Body of pancreas (tissue), 4 donors: ENCODE measurements at regions not wholly inside any gene's neighbourhood (a gene's known extent, or its start where the extent isn't known, plus 50 kb on each side); places are given as distances from the start of the nearest gene placed in this dataset.

Source experiments
- ATAC-seq: fragments of 150-250 bp; one replicate; pipeline ENCODE4 v1.9.1; 2016
- DNase-seq, 4 donors: peaks; one replicate each; pipeline ENCODE4 v3.0.0-alpha.2; 2019
- H3K27ac ChIP-seq, 4 donors: fragments of 200-600 bp; sonication (generic); 1 replicate in 3 of 4; 2 replicates in 1 of 4; pipeline versions ENCODE4 v1.5.1 to v1.6.1; 2016 to 2019; ENCODE audit warnings: mild to moderate bottlenecking in 1 of 4, mixed read lengths in 1 of 4, moderate library complexity in 1 of 4
- H3K27me3 ChIP-seq, 2 donors: fragments of 200-600 bp; sonication (generic); one replicate each; pipeline ENCODE4 v1.6.0; 2016; ENCODE audit warnings: mild to moderate bottlenecking in 1 of 2
- H3K36me3 ChIP-seq, 2 donors: fragments of 200-600 bp; sonication (generic); replicated peaks in 1 of 2; 2 replicates each; pipeline ENCODE4 v1.5.1; 2016; ENCODE audit warnings: low read depth in 2 of 2; ENCODE audit not compliant: insufficient read depth in 1 of 2
- H3K4me1 ChIP-seq: fragments of 200-600 bp; sonication (generic); one replicate; pipeline ENCODE4 v1.6.0; 2016
- H3K4me3 ChIP-seq, 2 donors: fragments of 200-600 bp; sonication (generic); 1 replicate in 1 of 2; 2 replicates in 1 of 2; pipeline ENCODE4 v1.5.1; 2016 to 2019
- H3K9me3 ChIP-seq, 3 donors: fragments of 200-600 bp; sonication (generic); 1 replicate in 2 of 3; 2 replicates in 1 of 3; pipeline ENCODE4 v1.5.1; 2016
- CTCF ChIP-seq, 7 experiments: fragments of 450-650 bp in 4 of 7; fragments of 200-600 bp in 3 of 7; sonication (generic) in 3 of 7; IDR thresholded peaks; one replicate each; pipeline ENCODE4 v1.5.1; 2016 to 2019; ENCODE audit warnings: antibody characterized with exemption in 7 of 7
- POLR2A ChIP-seq, 3 donors: fragments of 450-650 bp; IDR thresholded peaks; one replicate each; pipeline ENCODE4 v1.6.1; 2016; ENCODE audit warnings: antibody characterized with exemption in 3 of 3, mild to moderate bottlenecking in 2 of 3
- WGBS, 2 donors: methylation state at CpG; one replicate each; pipeline ENCODE4 v1.1.5; 2017; 5-methylcytosine and 5-hydroxymethylcytosine counted together
- intact Hi-C: fragments of 100-400 bp; cut with DNase I; formaldehyde crosslinking; loops from one replicate; pipeline ENCODE4 v1.15.1; 2023

- intact Hi-C loops = no loop called here
- Histone ChIP-seq H3K27ac (no peak overlapping the region), H3K4me3 (no peak overlapping the region), H3K4me1 (no peaks in the 10 kb centered on the region), H3K9me3 (no peaks in the 10 kb centered on the region), H3K27me3 (no peaks in the 10 kb centered on the region), H3K36me3 (no peaks in the 10 kb centered on the region)
- DNase-seq (no peak), ATAC-seq (no peak)
- WGBS, 2 donors = 84 to 96% methylated on average over 2 of the region's 2 CpGs
- TF ChIP-seq CTCF (IDR thresholded peaks at IDR 0.05) (no peak), POLR2A (IDR thresholded peaks at IDR 0.05) (no peak)
Observed at GRCh38 chr22:26853495-26853894, 196.1 kb downstream of the MIAT start.

GRCh38 chr22:26857169-26857568 lies 199.8 kb downstream of the MIAT start:
- no peak for DNase-seq
- H3K36me3 ChIP-seq = no peaks in the 10 kb centered on the region
- intact Hi-C loops = no loop called here
- no peaks in the 10 kb centered on the region for H3K4me1 ChIP-seq
- H3K27ac ChIP-seq = no peak overlapping the region
- WGBS, 2 donors = 0 to 73% methylated on average over 1 to 5 of the region's 5 CpGs
- TF ChIP-seq POLR2A (IDR thresholded peaks at IDR 0.05) (no peak), CTCF (IDR thresholded peaks at IDR 0.05) (no peak)
- no peak for ATAC-seq
- H3K4me3 ChIP-seq = no peak overlapping the region
- no peaks in the 10 kb centered on the region for H3K27me3 ChIP-seq
- no peaks in the 10 kb centered on the region for H3K9me3 ChIP-seq

- no peaks in the 10 kb centered on the region for H3K36me3 ChIP-seq
- no peak overlapping the region for H3K27ac ChIP-seq
- intact Hi-C loops = no loop called here
- whole genome bisulfite sequencing, 2 donors = 91% methylated on average over 9 of the region's 9 CpGs
- H3K9me3 ChIP-seq = no peaks in the 10 kb centered on the region
- no peak overlapping the region for H3K4me3 ChIP-seq
- no peaks in the 10 kb centered on the region for H3K4me1 ChIP-seq
- TF ChIP-seq POLR2A (IDR thresholded peaks at IDR 0.05) = no peak
- no peak for DNase-seq
- no peaks in the 10 kb centered on the region for H3K27me3 ChIP-seq
- ATAC-seq = no peak
Observed at GRCh38 chr22:26860301-26860700, 202.9 kb downstream of the MIAT start.

GRCh38 chr22:26865021-26865420 lies 207.6 kb downstream of the MIAT start:
- H3K27me3 ChIP-seq = no peaks in the 10 kb centered on the region
- 100% methylated on average over 1 of the region's 1 CpG for WGBS, 2 donors
- H3K36me3 ChIP-seq = no peaks in the 10 kb centered on the region
- no peaks in the 10 kb centered on the region for H3K4me1 ChIP-seq
- intact Hi-C loops = no loop called here
- no peaks in the 10 kb centered on the region for H3K9me3 ChIP-seq
- H3K27ac ChIP-seq = no peak overlapping the region
- no peak for TF ChIP-seq POLR2A (IDR thresholded peaks at IDR 0.05)
- no peak for TF ChIP-seq CTCF (IDR thresholded peaks at IDR 0.05)
- ATAC-seq = no peak
- no peak overlapping the region for H3K4me3 ChIP-seq
- DNase-seq = no peak

GRCh38 chr22:26883393-26883792 lies 226.0 kb downstream of the MIAT start:
- intact Hi-C loops = no loop called here
- TF ChIP-seq CTCF (IDR thresholded peaks at IDR 0.05) (no peak), POLR2A (IDR thresholded peaks at IDR 0.05) (no peak)
- ATAC-seq (no peak), DNase-seq (no peak)
- Histone ChIP-seq H3K27me3 (no peaks in the 10 kb centered on the region), H3K4me3 (no peak overlapping the region), H3K27ac (no peak overlapping the region), H3K36me3 (no peaks in the 10 kb centered on the region), H3K9me3 (no peaks in the 10 kb centered on the region), H3K4me1 (no peaks in the 10 kb centered on the region)
- WGBS, 2 donors = 93 to 95% methylated on average over 4 of the region's 4 CpGs
